HG02763 (cell line): ENCODE measurements at regions not wholly inside any gene's neighbourhood (a gene's known extent, or its start where the extent isn't known, plus 50 kb on each side); places are given as distances from the start of the nearest gene placed in this dataset.
"Not testable (repeated sequence)": the region's sequence is repeated elsewhere in the genome, so short reads cannot be mapped to it uniquely, and the experiment has no call there.

Experiments used
- ATAC-seq: cut with Tn5 transposase; IDR thresholded peaks from one replicate; pipeline ENCODE4 v1.9.1; 2021; ENCODE audit warnings: mild to moderate bottlenecking, moderate library complexity; ENCODE audit not compliant: unreplicated experiment

- ATAC-seq: no peak
These were observed 381.4 kb downstream of the DTWD2 start for GRCh38 chr5:118606940-118607339.

GRCh38 chr5:118605761-118606160 lies 382.6 kb downstream of the DTWD2 start:
- ATAC-seq: no peak

- ATAC-seq: no peak
These were observed 384.2 kb downstream of the DTWD2 start for GRCh38 chr5:118604106-118604505.

GRCh38 chr5:118603278-118603677 lies 385.1 kb downstream of the DTWD2 start:
- no peak for ATAC-seq

- ATAC-seq: no peak
These were observed 390.0 kb downstream of the DTWD2 start for GRCh38 chr5:118598311-118598710.

GRCh38 chr5:118597543-118597942 lies 390.8 kb downstream of the DTWD2 start:
- no peak for ATAC-seq

- ATAC-seq: no peak
These were observed 392.1 kb downstream of the DTWD2 start for GRCh38 chr5:118596255-118596654.

- no peak for ATAC-seq
These were observed 395.4 kb downstream of the DTWD2 start for GRCh38 chr5:118593003-118593328.

GRCh38 chr5:118592229-118593002 lies 395.9 kb downstream of the DTWD2 start:
- ATAC-seq: no peak

GRCh38 chr5:118590806-118591205 lies 397.5 kb downstream of the DTWD2 start:
- no peak for ATAC-seq

- no peak for ATAC-seq
These were observed 407.4 kb downstream of the DTWD2 start for GRCh38 chr5:118580949-118581348.

- no peak for ATAC-seq
These were observed 410.3 kb downstream of the DTWD2 start for GRCh38 chr5:118578093-118578492.

GRCh38 chr5:118577621-118578020 lies 410.7 kb downstream of the DTWD2 start:
- no peak for ATAC-seq

GRCh38 chr5:118570276-118570675 lies 418.1 kb downstream of the DTWD2 start:
- not testable (repeated sequence) for ATAC-seq

GRCh38 chr5:118569596-118569995 lies 418.8 kb downstream of the DTWD2 start:
- ATAC-seq: not testable (repeated sequence)

GRCh38 chr5:118565335-118565971 lies 422.9 kb downstream of the DTWD2 start:
- no peak for ATAC-seq

GRCh38 chr5:118561971-118562370 lies 426.4 kb downstream of the DTWD2 start:
- no peak for ATAC-seq

GRCh38 chr5:118561235-118561634 lies 427.1 kb downstream of the DTWD2 start:
- no peak for ATAC-seq

- no peak for ATAC-seq
These were observed 429.5 kb downstream of the DTWD2 start for GRCh38 chr5:118558871-118559270.

- no peak for ATAC-seq
These were observed 431.1 kb downstream of the DTWD2 start for GRCh38 chr5:118557251-118557661.

GRCh38 chr5:118556792-118557191 lies 431.6 kb downstream of the DTWD2 start:
- ATAC-seq: no peak

GRCh38 chr5:118555727-118556126 lies 432.6 kb downstream of the DTWD2 start:
- ATAC-seq: no peak

GRCh38 chr5:118554981-118555380 lies 433.4 kb downstream of the DTWD2 start:
- ATAC-seq: no peak
